GM20000 (cell line): ENCODE measurements at regions not wholly inside any gene's neighbourhood (a gene's known extent, or its start where the extent isn't known, plus 50 kb on each side); places are given as distances from the start of the nearest gene placed in this dataset.

Source experiments
- DNase-seq: peaks from one replicate; pipeline ENCODE4 v3.0.0; 2012; ENCODE audit warnings: low spot score
- TF ChIP-seq, protein P1 (sequence below): IDR thresholded peaks from 2 replicates; pipeline ENCODE4 v1.5.1; 2012; ENCODE audit warnings: mild to moderate bottlenecking, control low read depth; ENCODE audit errors: extremely low read depth, missing control alignments

DNA sequence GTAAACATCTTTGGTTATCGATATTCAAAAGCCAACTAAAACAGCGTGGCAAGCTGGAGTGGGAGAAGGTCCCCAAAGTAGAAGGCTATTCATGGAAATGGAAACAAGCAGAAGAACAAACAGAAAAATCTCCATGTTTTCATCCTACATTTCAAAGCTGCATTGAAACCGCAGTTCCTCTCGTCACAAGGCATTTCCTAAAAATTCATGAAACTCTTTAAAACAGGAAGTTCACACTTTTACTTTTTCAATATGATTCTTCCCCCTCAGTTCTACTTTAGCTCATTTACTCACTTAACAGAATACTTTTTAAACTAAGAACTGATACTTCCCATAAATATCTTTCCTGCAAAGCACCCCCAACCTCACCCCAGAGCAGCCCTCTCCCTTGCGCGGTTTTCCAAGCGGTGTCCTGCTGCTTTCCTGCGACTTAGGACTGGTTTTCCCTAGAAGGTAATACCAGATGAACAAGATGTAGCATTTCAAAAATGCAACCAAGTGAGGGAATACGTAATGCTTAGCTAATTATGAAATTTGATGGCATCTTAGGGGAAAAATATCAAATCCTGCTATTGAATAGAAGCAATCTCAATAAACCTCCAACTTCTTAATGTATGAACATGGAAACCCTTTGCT, 228.3 kb upstream of the PKN2 start:
- DNase-seq: no peak
- TF ChIP-seq, protein P1, sequence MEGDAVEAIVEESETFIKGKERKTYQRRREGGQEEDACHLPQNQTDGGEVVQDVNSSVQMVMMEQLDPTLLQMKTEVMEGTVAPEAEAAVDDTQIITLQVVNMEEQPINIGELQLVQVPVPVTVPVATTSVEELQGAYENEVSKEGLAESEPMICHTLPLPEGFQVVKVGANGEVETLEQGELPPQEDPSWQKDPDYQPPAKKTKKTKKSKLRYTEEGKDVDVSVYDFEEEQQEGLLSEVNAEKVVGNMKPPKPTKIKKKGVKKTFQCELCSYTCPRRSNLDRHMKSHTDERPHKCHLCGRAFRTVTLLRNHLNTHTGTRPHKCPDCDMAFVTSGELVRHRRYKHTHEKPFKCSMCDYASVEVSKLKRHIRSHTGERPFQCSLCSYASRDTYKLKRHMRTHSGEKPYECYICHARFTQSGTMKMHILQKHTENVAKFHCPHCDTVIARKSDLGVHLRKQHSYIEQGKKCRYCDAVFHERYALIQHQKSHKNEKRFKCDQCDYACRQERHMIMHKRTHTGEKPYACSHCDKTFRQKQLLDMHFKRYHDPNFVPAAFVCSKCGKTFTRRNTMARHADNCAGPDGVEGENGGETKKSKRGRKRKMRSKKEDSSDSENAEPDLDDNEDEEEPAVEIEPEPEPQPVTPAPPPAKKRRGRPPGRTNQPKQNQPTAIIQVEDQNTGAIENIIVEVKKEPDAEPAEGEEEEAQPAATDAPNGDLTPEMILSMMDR: no peak

DNA sequence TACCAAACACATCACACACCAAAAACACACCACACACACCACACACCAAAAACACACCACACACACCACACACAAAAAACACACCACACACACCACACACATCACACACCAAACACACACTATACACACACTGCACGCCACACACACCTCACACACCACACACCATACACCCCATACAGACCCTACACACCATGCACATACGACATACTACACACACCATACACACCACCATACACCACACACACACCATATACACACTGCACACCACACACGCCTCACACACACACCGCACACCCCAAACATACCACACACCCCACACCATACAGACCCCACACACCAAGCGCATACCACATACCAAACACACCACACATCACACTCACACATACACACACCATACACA, 226.9 kb upstream of the PKN2 start:
- TF ChIP-seq, protein P1: no peak

DNA sequence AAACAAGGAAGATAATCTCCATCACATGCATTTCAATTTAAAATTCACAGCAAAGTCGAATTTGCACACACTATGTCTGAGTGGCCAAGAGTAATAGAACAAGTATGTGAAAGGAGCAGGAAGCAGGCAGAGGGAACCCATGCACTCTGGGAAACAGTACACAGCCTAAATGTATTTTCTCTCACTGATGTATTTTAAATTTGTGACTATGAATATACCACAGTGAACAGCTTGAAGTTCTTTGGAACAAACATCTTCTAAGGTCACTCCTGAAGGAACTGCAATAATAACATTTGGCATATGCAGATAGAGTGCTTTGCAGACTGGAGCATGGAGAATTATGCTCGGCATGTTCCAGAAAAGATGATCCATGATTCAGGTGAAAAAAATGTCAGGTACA, 223.1 kb upstream of the PKN2 start:
- no peak for DNase-seq
- TF ChIP-seq, protein P1: no peak

More for the DNA sequence above, 226.9 kb upstream of the PKN2 start:
- DNase-seq: no peak

DNA sequence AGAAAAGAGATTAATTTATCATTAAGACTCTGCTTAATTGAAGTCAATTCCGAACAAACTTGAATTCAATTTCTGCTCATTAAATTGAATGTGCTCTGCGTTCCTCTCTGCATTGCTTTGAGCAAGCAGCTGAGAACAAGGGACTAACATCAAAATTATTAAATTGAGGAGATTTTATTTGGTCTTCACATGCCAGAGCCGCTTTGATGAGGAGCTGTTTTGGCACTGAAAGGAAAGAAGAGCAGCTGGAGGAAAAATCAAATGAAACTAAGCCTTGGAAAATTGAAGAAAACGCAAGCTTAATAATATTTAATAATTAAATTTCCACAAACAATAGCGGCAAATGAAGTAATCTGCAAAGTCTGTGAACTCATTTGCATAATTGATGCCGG, 222.0 kb upstream of the PKN2 start:
- no peak for DNase-seq
- TF ChIP-seq, protein P1: no peak

DNA sequence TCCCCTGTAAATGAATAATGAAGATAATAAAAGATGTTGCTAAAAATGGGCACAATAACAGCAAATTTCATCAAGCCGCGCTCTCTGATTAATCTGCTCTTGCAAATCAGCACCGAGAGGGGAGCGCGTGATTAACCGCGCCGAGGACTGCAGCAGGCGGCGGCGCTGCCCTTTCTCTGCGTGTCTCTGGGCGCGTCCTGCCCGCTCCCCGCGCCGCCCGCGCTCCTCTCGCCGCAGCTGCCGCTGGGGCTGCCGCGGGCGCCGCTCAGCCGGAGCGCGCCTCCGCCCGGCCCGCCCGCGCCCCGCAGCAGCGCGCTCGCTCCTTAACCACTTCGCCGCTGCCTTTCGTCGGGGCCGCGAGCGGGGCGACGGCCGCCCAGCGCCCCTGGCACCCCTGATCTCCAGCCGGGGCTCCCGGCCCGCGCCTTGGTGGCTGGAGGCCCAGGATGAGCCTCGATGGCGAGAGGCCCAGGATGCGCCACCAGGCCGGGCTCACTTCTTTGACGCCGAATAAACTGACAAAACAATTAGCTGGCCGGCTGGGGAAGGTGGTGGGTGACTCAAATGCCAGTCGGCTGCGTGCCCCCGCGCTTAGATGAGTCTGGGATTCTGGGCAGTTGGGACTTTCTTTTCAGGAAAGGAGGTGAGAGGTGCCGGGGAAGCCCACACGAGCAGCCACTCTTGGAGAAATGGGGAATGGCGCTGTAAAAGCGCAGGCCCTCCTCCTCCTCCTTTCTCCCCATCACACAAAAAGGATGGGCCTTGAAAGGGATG, 221.4 kb upstream of the PKN2 start:
- no peak for DNase-seq
- TF ChIP-seq, protein P1: no peak

DNA sequence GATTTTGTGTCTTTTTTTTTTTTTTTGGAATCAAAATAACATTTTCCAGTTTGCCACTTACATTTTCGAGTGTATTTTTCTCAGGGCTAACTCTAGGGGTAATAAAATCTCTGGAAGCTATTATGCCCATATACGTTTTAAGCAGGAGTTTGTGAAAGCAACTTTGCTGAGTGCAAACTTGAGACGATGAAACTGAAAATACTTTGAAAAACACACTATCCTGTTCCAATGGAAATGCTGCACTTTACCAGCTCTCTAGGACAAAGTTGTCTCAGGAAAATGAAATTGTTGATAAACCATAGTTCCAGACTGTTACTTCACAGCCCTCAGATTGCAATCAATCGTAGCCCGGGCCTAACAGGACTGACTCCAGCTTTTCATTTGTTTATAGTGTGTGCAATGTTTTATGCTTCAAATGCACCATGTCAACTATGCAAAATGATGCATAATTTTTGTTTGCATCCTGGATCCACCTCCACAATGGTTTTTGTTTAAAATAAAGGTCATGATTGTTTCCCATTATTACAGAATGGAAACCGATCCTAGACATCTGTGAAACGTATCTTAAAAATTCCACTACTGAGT, 220.6 kb upstream of the PKN2 start:
- DNase-seq: no peak
- TF ChIP-seq, protein P1: no peak

DNA sequence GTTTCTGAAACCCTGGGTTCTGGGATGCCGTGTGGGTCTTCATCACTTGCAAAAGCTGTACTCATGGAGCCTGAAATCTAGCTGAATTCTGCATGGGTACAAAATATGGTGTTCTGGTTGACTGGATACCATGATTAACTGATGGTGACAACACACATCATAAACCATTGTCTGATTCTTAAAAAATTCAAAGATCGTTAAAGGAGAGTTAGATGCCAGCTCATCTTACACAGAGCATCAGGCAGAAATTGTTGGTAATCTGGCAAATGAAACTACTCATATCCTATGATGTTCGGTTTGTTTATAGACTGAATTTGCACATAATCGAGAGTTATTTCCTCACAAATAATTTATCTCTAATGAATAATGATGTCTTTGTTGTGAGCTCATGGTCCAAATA, 218.1 kb upstream of the PKN2 start:
- DNase-seq: no peak
- TF ChIP-seq, protein P1: no peak
